B cell (primary cell): ENCODE measurements at regions not wholly inside any gene's neighbourhood (a gene's known extent, or its start where the extent isn't known, plus 50 kb on each side); places are given as distances from the start of the nearest gene placed in this dataset.

ENCODE experiments used
- ATAC-seq: fragments of 200-7000 bp; cut with Tn5 transposase; one replicate; pipeline ENCODE4 v1.10.0; 2021; ENCODE audit warnings: low read depth, mild to moderate bottlenecking, moderate number of reproducible peaks, moderate library complexity
- CTCF ChIA-PET: fragments of 350-600 bp; sonication (Branson Sonifier 250); formaldehyde crosslinking; loops from one replicate; lab custom pipeline; 2021; ENCODE audit warnings: antibody characterized with exemption, inconsistent platforms; lab: Charles Lee
- POLR2A ChIA-PET: fragments of 350-600 bp; sonication (Branson Sonifier 250); formaldehyde crosslinking; loops from one replicate; lab custom pipeline; 2021; ENCODE audit warnings: antibody characterized with exemption; lab: Charles Lee
- DNase-seq: peaks from one replicate; pipeline ENCODE4 v3.0.0; 2013
- H2AFZ ChIP-seq: 2 replicates; pipeline ENCODE4 v1.6.1; 2012; ENCODE audit warnings: mild to moderate bottlenecking, low read depth, low read length; ENCODE audit not compliant: insufficient read depth, poor library complexity, severe bottlenecking
- H3K27ac ChIP-seq, 2 donors: 1 replicate in 1 of 2; 2 replicates in 1 of 2; pipeline ENCODE4 v1.5.1; 2012 to 2013; ENCODE audit warnings: low read length in 2 of 2, mild to moderate bottlenecking in 2 of 2, moderate library complexity in 1 of 2
- H3K27me3 ChIP-seq, 4 experiments: fragments of 200-600 bp in 1 of 4; sonication (generic) in 1 of 4; replicated peaks in 1 of 4; 1 replicate in 2 of 4; 2 replicates in 2 of 4; pipeline versions ENCODE4 v1.6.1 to v1.7.0; 2013 to 2016; ENCODE audit warnings: low read length in 3 of 4, mild to moderate bottlenecking in 2 of 4, mixed read lengths in 1 of 4, moderate library complexity in 1 of 4; ENCODE audit not compliant: insufficient read depth in 4 of 4, control insufficient read depth in 3 of 4; ENCODE audit errors: control extremely low read depth in 1 of 4
- H3K36me3 ChIP-seq, 2 experiments: replicated peaks in 1 of 2; 1 replicate in 1 of 2; 2 replicates in 1 of 2; pipeline versions ENCODE4 v1.6.1 to v1.7.1; 2013; ENCODE audit warnings: low read length in 1 of 2; ENCODE audit not compliant: insufficient read depth in 2 of 2, control insufficient read depth in 1 of 2; ENCODE audit errors: control extremely low read depth in 1 of 2, extremely low read depth in 1 of 2
- H3K4me1 ChIP-seq, 2 donors: fragments of 200-600 bp in 1 of 2; sonication (generic) in 1 of 2; 1 replicate in 1 of 2; 2 replicates in 1 of 2; pipeline versions ENCODE4 v1.5.1 to v1.6.1; 2013 to 2017; ENCODE audit warnings: low read length in 2 of 2; ENCODE audit not compliant: control insufficient read depth in 2 of 2, insufficient read depth in 2 of 2
- H3K4me2 ChIP-seq: replicated peaks from 2 replicates; pipeline ENCODE3; 2012; ENCODE audit warnings: mild to moderate bottlenecking, low read depth, low read length; ENCODE audit not compliant: poor library complexity, severe bottlenecking
- H3K4me3 ChIP-seq, 5 experiments: fragments of 200-600 bp in 1 of 5; sonication (generic) in 1 of 5; 1 replicate in 3 of 5; 2 replicates in 2 of 5; pipeline versions ENCODE4 v1.5.1 to v1.7.0; 2011 to 2016; ENCODE audit warnings: low read length in 4 of 5, mild to moderate bottlenecking in 4 of 5, low read depth in 2 of 5, control low read depth in 1 of 5, moderate library complexity in 1 of 5; ENCODE audit not compliant: insufficient read depth in 1 of 5; ENCODE audit errors: control extremely low read depth in 1 of 5, extremely low read depth in 1 of 5
- H3K79me2 ChIP-seq: fragments of 200-600 bp; sonication (generic); one replicate; pipeline ENCODE4 v1.6.0; 2016; ENCODE audit warnings: low read length; ENCODE audit not compliant: control insufficient read depth, insufficient read depth
- H3K9ac ChIP-seq: fragments of 200-600 bp; sonication (generic); 2 replicates; pipeline ENCODE4 v1.6.1; 2017; ENCODE audit warnings: mild to moderate bottlenecking, low read length, moderate library complexity
- H3K9me3 ChIP-seq, 3 donors: one replicate each; pipeline versions ENCODE4 v1.6.1 to v1.7.1; 2013; ENCODE audit warnings: low read length in 2 of 3; ENCODE audit not compliant: control insufficient read depth in 2 of 3, insufficient read depth in 1 of 3; ENCODE audit errors: control extremely low read depth in 1 of 3
- H4K20me1 ChIP-seq: 2 replicates; pipeline ENCODE4 v1.6.0; 2012; ENCODE audit warnings: mild to moderate bottlenecking, low read length; ENCODE audit not compliant: insufficient read depth, control insufficient read depth, poor library complexity, severe bottlenecking
- H3K27ac Mint-ChIP-seq: one replicate; pipeline ENCODE4 v1.8.0; 2021; ENCODE audit warnings: mixed read lengths
- H3K27me3 Mint-ChIP-seq: one replicate; pipeline ENCODE4 v1.8.0; 2021; ENCODE audit warnings: mixed read lengths
- H3K4me1 Mint-ChIP-seq: one replicate; pipeline ENCODE4 v1.8.0; 2021; ENCODE audit warnings: mixed read lengths
- H3K4me3 Mint-ChIP-seq: one replicate; pipeline ENCODE4 v1.8.0; 2021; ENCODE audit warnings: mixed read lengths
- H3K9me3 Mint-ChIP-seq: one replicate; pipeline ENCODE4 v1.8.0; 2022; ENCODE audit warnings: mixed read lengths; ENCODE audit not compliant: insufficient read depth
- EZH2 ChIP-seq: IDR thresholded peaks from 2 replicates; pipeline ENCODE4 v1.6.1; 2012; ENCODE audit warnings: borderline replicate concordance, low read depth, mild to moderate bottlenecking, moderate library complexity, low read length; ENCODE audit not compliant: insufficient read depth, poor library complexity, severe bottlenecking
- WGBS: methylation state at CpG from one replicate; pipeline ENCODE4 v1.1.5; 2013; ENCODE audit warnings: missing lambda C conversion rate; ENCODE audit not compliant: insufficient coverage; 5-methylcytosine and 5-hydroxymethylcytosine counted together
- intact Hi-C: fragments of 100-400 bp; cut with micrococcal nuclease; formaldehyde crosslinking; loops from one replicate; pipeline ENCODE4 v1.10.0; 2022
- TF ChIP-seq, protein P1 (sequence below): fragments of 200-600 bp; IDR thresholded peaks from one replicate; pipeline ENCODE4 v1.8.0; 2022; ENCODE audit warnings: antibody characterized with exemption, mild to moderate bottlenecking

DNA sequence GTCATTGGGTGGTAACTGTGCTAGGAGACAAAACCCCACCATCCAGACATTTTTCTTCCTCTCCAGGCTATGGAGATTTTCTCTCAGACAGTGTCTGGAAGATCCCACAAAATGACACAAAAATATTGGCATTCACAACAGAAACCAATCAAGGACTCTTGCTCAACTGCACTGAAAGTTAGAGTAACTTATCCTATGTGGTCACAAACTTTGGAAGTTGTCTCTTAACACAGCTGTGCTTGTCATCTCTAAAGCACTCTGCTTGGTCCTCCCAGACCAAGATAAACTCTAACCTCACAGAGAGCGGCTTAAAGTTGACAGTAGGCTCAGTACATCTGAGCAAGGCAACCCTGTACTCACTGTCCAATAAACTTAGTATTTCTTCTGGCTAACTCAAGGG, 74.9 kb downstream of the AKR1C4 start:
- Histone ChIP-seq H3K27ac (no peak overlapping the region), H3K27me3 (no peaks in the 10 kb centered on the region), H4K20me1 (no peaks in the 10 kb centered on the region), H3K79me2 (no peaks in the 10 kb centered on the region), H3K4me3 (no peak overlapping the region), H3K4me2 (no peak overlapping the region), H3K9ac (no peak overlapping the region), H2AFZ (no peak overlapping the region), H3K36me3 (no peaks in the 10 kb centered on the region), H3K9me3 (no peaks in the 10 kb centered on the region), H3K4me1 (no peaks in the 10 kb centered on the region)
- ChIA-PET POLR2A (no interaction called here), CTCF (no interaction called here)
- Mint-ChIP-seq H3K27ac (no peak overlapping the region), H3K9me3 (no peaks in the 10 kb centered on the region), H3K4me1 (no peaks in the 10 kb centered on the region), H3K27me3 (no peaks in the 10 kb centered on the region), H3K4me3 (no peak overlapping the region)
- no peak for ATAC-seq
- TF ChIP-seq, protein P1, sequence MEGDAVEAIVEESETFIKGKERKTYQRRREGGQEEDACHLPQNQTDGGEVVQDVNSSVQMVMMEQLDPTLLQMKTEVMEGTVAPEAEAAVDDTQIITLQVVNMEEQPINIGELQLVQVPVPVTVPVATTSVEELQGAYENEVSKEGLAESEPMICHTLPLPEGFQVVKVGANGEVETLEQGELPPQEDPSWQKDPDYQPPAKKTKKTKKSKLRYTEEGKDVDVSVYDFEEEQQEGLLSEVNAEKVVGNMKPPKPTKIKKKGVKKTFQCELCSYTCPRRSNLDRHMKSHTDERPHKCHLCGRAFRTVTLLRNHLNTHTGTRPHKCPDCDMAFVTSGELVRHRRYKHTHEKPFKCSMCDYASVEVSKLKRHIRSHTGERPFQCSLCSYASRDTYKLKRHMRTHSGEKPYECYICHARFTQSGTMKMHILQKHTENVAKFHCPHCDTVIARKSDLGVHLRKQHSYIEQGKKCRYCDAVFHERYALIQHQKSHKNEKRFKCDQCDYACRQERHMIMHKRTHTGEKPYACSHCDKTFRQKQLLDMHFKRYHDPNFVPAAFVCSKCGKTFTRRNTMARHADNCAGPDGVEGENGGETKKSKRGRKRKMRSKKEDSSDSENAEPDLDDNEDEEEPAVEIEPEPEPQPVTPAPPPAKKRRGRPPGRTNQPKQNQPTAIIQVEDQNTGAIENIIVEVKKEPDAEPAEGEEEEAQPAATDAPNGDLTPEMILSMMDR, result no peak
- no peak for TF ChIP-seq EZH2
- no CpG with 5 or more reads among the region's 1 CpG for WGBS
- DNase-seq, result no peak
- intact Hi-C loops, result no loop called here

DNA sequence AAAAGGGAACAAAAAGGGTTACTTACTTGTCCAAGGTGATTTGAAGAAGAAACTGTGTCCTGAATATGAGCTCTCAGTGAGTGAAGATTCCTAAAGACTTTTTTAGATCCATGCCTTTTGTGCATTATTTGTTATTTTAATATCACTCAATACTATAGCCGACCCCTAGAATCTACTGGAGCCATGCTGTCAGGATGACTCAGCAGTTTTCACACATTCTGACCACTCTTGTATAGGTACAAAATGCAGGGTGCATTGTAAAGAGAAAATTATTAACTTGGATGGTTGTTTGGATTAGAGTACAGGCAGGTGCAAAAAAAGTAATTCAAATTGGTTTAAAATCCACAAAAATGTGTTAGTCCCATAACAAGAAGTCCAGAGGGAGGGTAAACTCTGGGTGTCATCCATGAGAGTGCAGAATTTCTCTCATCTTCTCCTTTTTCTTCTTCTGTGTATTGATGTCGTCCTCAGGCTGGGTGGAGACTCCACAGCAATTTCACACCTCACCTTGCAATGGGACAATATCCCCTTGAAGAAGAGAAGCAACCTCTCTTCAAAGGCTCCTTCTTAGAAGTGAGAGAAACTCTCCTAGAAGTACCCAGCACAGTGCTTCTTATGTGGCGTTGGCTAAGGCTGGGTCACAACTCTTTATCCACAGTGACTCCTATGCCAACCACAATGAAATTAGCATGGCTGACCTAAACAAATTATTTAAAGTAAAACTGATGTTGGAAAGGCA, 75.6 kb downstream of the AKR1C4 start:
- Mint-ChIP-seq H3K27ac (no peak overlapping the region), H3K27me3 (no peaks in the 10 kb centered on the region), H3K4me1 (no peaks in the 10 kb centered on the region), H3K9me3 (no peaks in the 10 kb centered on the region), H3K4me3 (no peak overlapping the region)
- Histone ChIP-seq H2AFZ (no peak overlapping the region), H3K9ac (no peak overlapping the region), H3K4me1 (no peaks in the 10 kb centered on the region), H3K4me2 (no peak overlapping the region), H3K79me2 (no peaks in the 10 kb centered on the region), H3K36me3 (no peaks in the 10 kb centered on the region), H3K4me3 (no peak overlapping the region), H3K9me3 (no peaks in the 10 kb centered on the region), H3K27me3 (peaks cover 0 to 2% (median 0%) of the 10 kb centered on the region in 4 experiments), H3K27ac (no peak overlapping the region), H4K20me1 (no peaks in the 10 kb centered on the region)
- DNase-seq, result no peak
- no peak for ATAC-seq
- WGBS, result no CpG with 5 or more reads among the region's 3 CpGs
- ChIA-PET CTCF (no interaction called here), POLR2A (no interaction called here)
- TF ChIP-seq, protein P1, result no peak
- no peak for TF ChIP-seq EZH2
- intact Hi-C loops, result no loop called here
